B cell (primary cell): ENCODE measurements at regions not wholly inside any gene's neighbourhood (a gene's known extent, or its start where the extent isn't known, plus 50 kb on each side); places are given as distances from the start of the nearest gene placed in this dataset.

Experiments used
- ATAC-seq: fragments of 200-7000 bp; cut with Tn5 transposase; one replicate; pipeline ENCODE4 v1.10.0; 2021; ENCODE audit warnings: low read depth, mild to moderate bottlenecking, moderate number of reproducible peaks, moderate library complexity
- CTCF ChIA-PET: fragments of 350-600 bp; sonication (Branson Sonifier 250); formaldehyde crosslinking; loops from one replicate; lab custom pipeline; 2021; ENCODE audit warnings: antibody characterized with exemption, inconsistent platforms; lab: Charles Lee
- POLR2A ChIA-PET: fragments of 350-600 bp; sonication (Branson Sonifier 250); formaldehyde crosslinking; loops from one replicate; lab custom pipeline; 2021; ENCODE audit warnings: antibody characterized with exemption; lab: Charles Lee
- DNase-seq: peaks from one replicate; pipeline ENCODE4 v3.0.0; 2013
- H2AFZ ChIP-seq: 2 replicates; pipeline ENCODE4 v1.6.1; 2012; ENCODE audit warnings: mild to moderate bottlenecking, low read depth, low read length; ENCODE audit not compliant: insufficient read depth, poor library complexity, severe bottlenecking
- H3K27ac ChIP-seq, 2 donors: 1 replicate in 1 of 2; 2 replicates in 1 of 2; pipeline ENCODE4 v1.5.1; 2012 to 2013; ENCODE audit warnings: low read length in 2 of 2, mild to moderate bottlenecking in 2 of 2, moderate library complexity in 1 of 2
- H3K27me3 ChIP-seq, 4 experiments: fragments of 200-600 bp in 1 of 4; sonication (generic) in 1 of 4; replicated peaks in 1 of 4; 1 replicate in 2 of 4; 2 replicates in 2 of 4; pipeline versions ENCODE4 v1.6.1 to v1.7.0; 2013 to 2016; ENCODE audit warnings: low read length in 3 of 4, mild to moderate bottlenecking in 2 of 4, mixed read lengths in 1 of 4, moderate library complexity in 1 of 4; ENCODE audit not compliant: insufficient read depth in 4 of 4, control insufficient read depth in 3 of 4; ENCODE audit errors: control extremely low read depth in 1 of 4
- H3K36me3 ChIP-seq, 2 experiments: replicated peaks in 1 of 2; 1 replicate in 1 of 2; 2 replicates in 1 of 2; pipeline versions ENCODE4 v1.6.1 to v1.7.1; 2013; ENCODE audit warnings: low read length in 1 of 2; ENCODE audit not compliant: insufficient read depth in 2 of 2, control insufficient read depth in 1 of 2; ENCODE audit errors: control extremely low read depth in 1 of 2, extremely low read depth in 1 of 2
- H3K4me1 ChIP-seq, 2 donors: fragments of 200-600 bp in 1 of 2; sonication (generic) in 1 of 2; 1 replicate in 1 of 2; 2 replicates in 1 of 2; pipeline versions ENCODE4 v1.5.1 to v1.6.1; 2013 to 2017; ENCODE audit warnings: low read length in 2 of 2; ENCODE audit not compliant: control insufficient read depth in 2 of 2, insufficient read depth in 2 of 2
- H3K4me2 ChIP-seq: replicated peaks from 2 replicates; pipeline ENCODE3; 2012; ENCODE audit warnings: mild to moderate bottlenecking, low read depth, low read length; ENCODE audit not compliant: poor library complexity, severe bottlenecking
- H3K4me3 ChIP-seq, 5 experiments: fragments of 200-600 bp in 1 of 5; sonication (generic) in 1 of 5; 1 replicate in 3 of 5; 2 replicates in 2 of 5; pipeline versions ENCODE4 v1.5.1 to v1.7.0; 2011 to 2016; ENCODE audit warnings: low read length in 4 of 5, mild to moderate bottlenecking in 4 of 5, low read depth in 2 of 5, control low read depth in 1 of 5, moderate library complexity in 1 of 5; ENCODE audit not compliant: insufficient read depth in 1 of 5; ENCODE audit errors: control extremely low read depth in 1 of 5, extremely low read depth in 1 of 5
- H3K79me2 ChIP-seq: fragments of 200-600 bp; sonication (generic); one replicate; pipeline ENCODE4 v1.6.0; 2016; ENCODE audit warnings: low read length; ENCODE audit not compliant: control insufficient read depth, insufficient read depth
- H3K9ac ChIP-seq: fragments of 200-600 bp; sonication (generic); 2 replicates; pipeline ENCODE4 v1.6.1; 2017; ENCODE audit warnings: mild to moderate bottlenecking, low read length, moderate library complexity
- H3K9me3 ChIP-seq, 3 donors: one replicate each; pipeline versions ENCODE4 v1.6.1 to v1.7.1; 2013; ENCODE audit warnings: low read length in 2 of 3; ENCODE audit not compliant: control insufficient read depth in 2 of 3, insufficient read depth in 1 of 3; ENCODE audit errors: control extremely low read depth in 1 of 3
- H4K20me1 ChIP-seq: 2 replicates; pipeline ENCODE4 v1.6.0; 2012; ENCODE audit warnings: mild to moderate bottlenecking, low read length; ENCODE audit not compliant: insufficient read depth, control insufficient read depth, poor library complexity, severe bottlenecking
- H3K27ac Mint-ChIP-seq: one replicate; pipeline ENCODE4 v1.8.0; 2021; ENCODE audit warnings: mixed read lengths
- H3K27me3 Mint-ChIP-seq: one replicate; pipeline ENCODE4 v1.8.0; 2021; ENCODE audit warnings: mixed read lengths
- H3K4me1 Mint-ChIP-seq: one replicate; pipeline ENCODE4 v1.8.0; 2021; ENCODE audit warnings: mixed read lengths
- H3K4me3 Mint-ChIP-seq: one replicate; pipeline ENCODE4 v1.8.0; 2021; ENCODE audit warnings: mixed read lengths
- H3K9me3 Mint-ChIP-seq: one replicate; pipeline ENCODE4 v1.8.0; 2022; ENCODE audit warnings: mixed read lengths; ENCODE audit not compliant: insufficient read depth
- CTCF ChIP-seq: fragments of 200-600 bp; IDR thresholded peaks from one replicate; pipeline ENCODE4 v1.8.0; 2022; ENCODE audit warnings: antibody characterized with exemption, mild to moderate bottlenecking
- EZH2 ChIP-seq: IDR thresholded peaks from 2 replicates; pipeline ENCODE4 v1.6.1; 2012; ENCODE audit warnings: borderline replicate concordance, low read depth, mild to moderate bottlenecking, moderate library complexity, low read length; ENCODE audit not compliant: insufficient read depth, poor library complexity, severe bottlenecking
- WGBS: methylation state at CpG from one replicate; pipeline ENCODE4 v1.1.5; 2013; ENCODE audit warnings: missing lambda C conversion rate; ENCODE audit not compliant: insufficient coverage; 5-methylcytosine and 5-hydroxymethylcytosine counted together
- intact Hi-C: fragments of 100-400 bp; cut with micrococcal nuclease; formaldehyde crosslinking; loops from one replicate; pipeline ENCODE4 v1.10.0; 2022

GRCh38 chr3:107877936-107878335 is 212.9 kb downstream of the CD47 start:
- no peak for DNase-seq
- Histone ChIP-seq H3K9ac (no peak overlapping the region), H2AFZ (no peak overlapping the region), H3K9me3 (no peaks in the 10 kb centered on the region), H4K20me1 (no peaks in the 10 kb centered on the region), H3K79me2 (no peaks in the 10 kb centered on the region), H3K4me3 (no peak overlapping the region), H3K27ac (no peak overlapping the region), H3K4me2 (no peak overlapping the region), H3K27me3 (no peaks in the 10 kb centered on the region), H3K36me3 (no peaks in the 10 kb centered on the region), H3K4me1 (no peaks in the 10 kb centered on the region)
- ChIA-PET CTCF (no interaction called here), POLR2A (no interaction called here)
- Mint-ChIP-seq H3K9me3 (no peaks in the 10 kb centered on the region), H3K4me3 (no peak overlapping the region), H3K27ac (no peak overlapping the region), H3K27me3 (no peaks in the 10 kb centered on the region), H3K4me1 (no peaks in the 10 kb centered on the region)
- intact Hi-C loops, result no loop called here
- TF ChIP-seq EZH2 (no peak), CTCF (no peak)
- WGBS, result 81% methylated on average over 6 of the region's 6 CpGs
- ATAC-seq, result no peak

- no peak for ATAC-seq
- H3K4me3 Mint-ChIP-seq, result no peak overlapping the region
- POLR2A ChIA-PET, result no interaction called here
These were observed 219.7 kb downstream of the CD47 start for GRCh38 chr3:107870943-107871638.

More at GRCh38 chr3:107870943-107871638, 219.7 kb downstream of the CD47 start:
- Histone ChIP-seq H3K4me1 (no peaks in the 10 kb centered on the region), H3K27me3 (no peaks in the 10 kb centered on the region), H3K9ac (no peak overlapping the region), H4K20me1 (no peaks in the 10 kb centered on the region), H3K9me3 (no peaks in the 10 kb centered on the region), H3K36me3 (no peaks in the 10 kb centered on the region), H2AFZ (no peak overlapping the region), H3K4me3 (no peak overlapping the region), H3K4me2 (no peak overlapping the region), H3K79me2 (no peaks in the 10 kb centered on the region), H3K27ac (no peak overlapping the region)
- DNase-seq, result no peak
- CTCF ChIA-PET, result interaction anchor here (2.1 kb wide), 1 partner anchor 57 kb away, joined by 7 read pairs; no protein-coding TSS in a partner anchor
- WGBS, result no CpG with 5 or more reads among the region's 2 CpGs
- H3K27me3 Mint-ChIP-seq, result no peaks in the 10 kb centered on the region
- H3K4me1 Mint-ChIP-seq, result no peaks in the 10 kb centered on the region
- no peaks in the 10 kb centered on the region for H3K9me3 Mint-ChIP-seq
- TF ChIP-seq EZH2, result no peak
- TF ChIP-seq CTCF, result no peak
- intact Hi-C loops, result no loop called here
- H3K27ac Mint-ChIP-seq, result no peak overlapping the region
